PC-3 (cell line): ENCODE measurements at regions not wholly inside any gene's neighbourhood (a gene's known extent, or its start where the extent isn't known, plus 50 kb on each side); places are given as distances from the start of the nearest gene placed in this dataset.
A peak's percentile ranks its signal among the peaks of the same experiment; 100 is the strongest.

ENCODE experiments used
- ATAC-seq: fragments of 200-7000 bp; cut with Tn5 transposase; 2 replicates; pipeline ENCODE4 v1.9.1; 2020; ENCODE audit warnings: mild to moderate bottlenecking, moderate library complexity
- BruUV-seq: library from RNA; stranded (reverse); fragments of 400-500 nt; replicated peaks from 2 replicates; lab custom pipeline; 2021; lab: Mats Ljungman, UMichigan
- CTCF ChIA-PET: fragments of 300-600 bp; sonication (Branson Sonifier 250); formaldehyde crosslinking; loops from one replicate; lab custom pipeline; 2022; ENCODE audit warnings: antibody characterized with exemption; lab: Charles Lee
- POLR2A ChIA-PET: fragments of 300-600 bp; sonication (Branson Sonifier 250); formaldehyde crosslinking; loops from one replicate; lab custom pipeline; 2022; ENCODE audit warnings: antibody characterized with exemption; ENCODE audit not compliant: unreplicated experiment; lab: Charles Lee
- DNase-seq: peaks from one replicate; pipeline ENCODE4 v3.0.0-alpha.2; 2015
- H2AFZ ChIP-seq: fragments of 300-600 bp; sonication (generic); 2 replicates; pipeline ENCODE4 v1.6.0; 2016; ENCODE audit warnings: antibody characterized with exemption, low read length
- H3F3A ChIP-seq: fragments of 300-600 bp; sonication (generic); one replicate; pipeline ENCODE4 v1.6.0; 2017; ENCODE audit warnings: antibody characterized with exemption, low read length, control low read depth, mild to moderate bottlenecking; ENCODE audit not compliant: unreplicated experiment
- H3K27ac ChIP-seq: fragments of 300-600 bp; sonication (generic); 2 replicates; pipeline ENCODE4 v1.5.1; 2016; ENCODE audit warnings: mild to moderate bottlenecking, low read length
- H3K27me3 ChIP-seq: fragments of 300-600 bp; sonication (generic); 2 replicates; pipeline ENCODE4 v1.6.1; 2016; ENCODE audit warnings: low read length, mixed read lengths
- H3K36me3 ChIP-seq: fragments of 300-600 bp; sonication (generic); 2 replicates; pipeline ENCODE4 v1.6.1; 2016; ENCODE audit warnings: low read depth, mixed run types, low read length, mixed read lengths
- H3K4me1 ChIP-seq: fragments of 300-600 bp; sonication (generic); 2 replicates; pipeline ENCODE4 v1.5.1; 2016; ENCODE audit warnings: low read length; ENCODE audit not compliant: insufficient read depth
- H3K4me2 ChIP-seq: fragments of 300-600 bp; sonication (generic); 2 replicates; pipeline ENCODE4 v1.6.0; 2016; ENCODE audit warnings: low read length
- H3K4me3 ChIP-seq: fragments of 300-600 bp; sonication (generic); 2 replicates; pipeline ENCODE4 v1.5.1; 2016; ENCODE audit warnings: mild to moderate bottlenecking, low read length, mixed read lengths
- H3K79me2 ChIP-seq: fragments of 300-600 bp; sonication (generic); 2 replicates; pipeline ENCODE4 v1.6.1; 2017; ENCODE audit warnings: low read length, mixed read lengths
- H3K9ac ChIP-seq: fragments of 300-600 bp; sonication (generic); 2 replicates; pipeline ENCODE4 v1.6.0; 2016; ENCODE audit warnings: mild to moderate bottlenecking, low read length
- H3K9me2 ChIP-seq: fragments of 300-600 bp; sonication (generic); replicated peaks from 2 replicates; pipeline ENCODE4 v1.6.1; 2016; ENCODE audit warnings: mixed run types, low read length, mixed read lengths
- H3K9me3 ChIP-seq: fragments of 300-600 bp; sonication (generic); 2 replicates; pipeline ENCODE4 v1.6.1; 2016; ENCODE audit warnings: low read length, mixed read lengths
- H4K20me1 ChIP-seq: fragments of 300-600 bp; sonication (generic); 2 replicates; pipeline ENCODE4 v1.6.1; 2016; ENCODE audit warnings: low read length, mixed read lengths
- EZH2 ChIP-seq: fragments of 300-600 bp; sonication (generic); IDR thresholded peaks from one replicate; pipeline ENCODE4 v1.6.1; 2017; ENCODE audit warnings: antibody characterized with exemption, mild to moderate bottlenecking, low read length; ENCODE audit not compliant: unreplicated experiment
- EZH2phosphoT487 ChIP-seq: fragments of 300-600 bp; sonication (generic); IDR thresholded peaks from 2 replicates; pipeline ENCODE4 v1.6.1; 2018; ENCODE audit warnings: mild to moderate bottlenecking, antibody characterized with exemption, low read length, borderline replicate concordance
- intact Hi-C: fragments of 100-400 bp; cut with micrococcal nuclease; formaldehyde crosslinking; loops from 2 replicates; pipeline ENCODE4 v1.9.0; 2023
- TF ChIP-seq, protein P1 (sequence below): fragments of 300-600 bp; sonication (generic); conservative IDR thresholded peaks from 2 replicates; pipeline ENCODE4 v1.5.1; 2017; ENCODE audit warnings: antibody characterized with exemption, low read depth, mild to moderate bottlenecking, low read length

DNA sequence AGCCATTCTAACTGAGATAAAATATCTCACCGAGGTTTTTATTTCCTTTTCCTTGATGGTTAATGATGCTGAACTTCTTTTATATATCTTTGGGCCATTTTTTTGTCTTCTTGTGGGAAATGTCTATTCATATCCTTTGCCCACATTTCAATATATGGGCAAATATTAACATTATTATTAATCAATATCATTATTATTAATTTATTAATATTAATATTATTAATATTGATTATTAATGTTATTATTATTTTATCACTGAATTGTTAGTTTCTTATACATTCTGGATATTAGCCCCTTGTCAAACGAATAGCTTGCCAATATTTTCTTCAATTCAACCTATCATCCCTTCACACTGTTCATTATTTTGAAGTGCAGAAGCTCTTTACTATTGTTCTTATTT lies 2203.6 kb downstream of the PCDH9 start:
- no peak for TF ChIP-seq EZH2phosphoT487
- TF ChIP-seq, protein P1, sequence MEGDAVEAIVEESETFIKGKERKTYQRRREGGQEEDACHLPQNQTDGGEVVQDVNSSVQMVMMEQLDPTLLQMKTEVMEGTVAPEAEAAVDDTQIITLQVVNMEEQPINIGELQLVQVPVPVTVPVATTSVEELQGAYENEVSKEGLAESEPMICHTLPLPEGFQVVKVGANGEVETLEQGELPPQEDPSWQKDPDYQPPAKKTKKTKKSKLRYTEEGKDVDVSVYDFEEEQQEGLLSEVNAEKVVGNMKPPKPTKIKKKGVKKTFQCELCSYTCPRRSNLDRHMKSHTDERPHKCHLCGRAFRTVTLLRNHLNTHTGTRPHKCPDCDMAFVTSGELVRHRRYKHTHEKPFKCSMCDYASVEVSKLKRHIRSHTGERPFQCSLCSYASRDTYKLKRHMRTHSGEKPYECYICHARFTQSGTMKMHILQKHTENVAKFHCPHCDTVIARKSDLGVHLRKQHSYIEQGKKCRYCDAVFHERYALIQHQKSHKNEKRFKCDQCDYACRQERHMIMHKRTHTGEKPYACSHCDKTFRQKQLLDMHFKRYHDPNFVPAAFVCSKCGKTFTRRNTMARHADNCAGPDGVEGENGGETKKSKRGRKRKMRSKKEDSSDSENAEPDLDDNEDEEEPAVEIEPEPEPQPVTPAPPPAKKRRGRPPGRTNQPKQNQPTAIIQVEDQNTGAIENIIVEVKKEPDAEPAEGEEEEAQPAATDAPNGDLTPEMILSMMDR: no peak
- no peak for TF ChIP-seq EZH2
- intact Hi-C loops: no loop called here
- DNase-seq (no peak), ATAC-seq (no peak)
- BruUV-seq: no TSS peak
- no peaks in the 10 kb centered on the region for H3K27me3 ChIP-seq
- H3K4me2 ChIP-seq: no peak overlapping the region
- H3K9ac ChIP-seq: no peak overlapping the region
- H3K4me3 ChIP-seq: no peak overlapping the region
- no peak overlapping the region for H3K27ac ChIP-seq
- H3K79me2 ChIP-seq: no peaks in the 10 kb centered on the region
- no peaks in the 10 kb centered on the region for H3K9me2 ChIP-seq
- no peak overlapping the region for H2AFZ ChIP-seq
- ChIA-PET POLR2A (no interaction called here), CTCF (no interaction called here)
- no peaks in the 10 kb centered on the region for H3K4me1 ChIP-seq
- H3F3A ChIP-seq: no peaks in the 10 kb centered on the region
- H3K9me3 ChIP-seq: no peaks in the 10 kb centered on the region
- no peaks in the 10 kb centered on the region for H4K20me1 ChIP-seq
- H3K36me3 ChIP-seq: no peaks in the 10 kb centered on the region

DNA sequence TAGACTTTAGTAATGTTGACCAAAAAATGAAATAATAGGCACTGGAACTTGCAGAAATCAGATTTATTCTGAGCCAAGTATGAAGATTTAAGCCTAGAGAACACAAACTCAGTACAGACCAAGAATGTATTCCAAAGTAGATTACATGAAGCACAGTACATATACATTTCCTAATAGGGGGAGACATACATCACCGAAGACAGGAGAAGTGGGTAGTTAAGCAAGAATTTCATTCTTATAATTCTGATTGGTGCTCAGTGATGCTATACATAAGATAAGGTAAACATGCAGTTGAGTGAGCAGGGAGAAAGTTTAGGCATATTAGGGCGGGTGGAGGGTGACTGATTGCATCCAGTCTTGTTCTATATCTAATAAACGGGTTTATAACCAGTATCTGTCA lies 2218.8 kb downstream of the PCDH9 start:
- POLR2A ChIA-PET: no interaction called here
- no TSS peak for BruUV-seq
- intact Hi-C loops: no loop called here
- no peak for DNase-seq
- no peak overlapping the region for H3K4me3 ChIP-seq
- H3K9me2 ChIP-seq: no peaks in the 10 kb centered on the region
- H3K4me2 ChIP-seq: no peak overlapping the region
- H2AFZ ChIP-seq: no peak overlapping the region
- CTCF ChIA-PET: interaction anchor here (0.6 kb wide), 1 partner anchor 507 kb away, joined by 3 read pairs; no protein-coding TSS in a partner anchor
- no peaks in the 10 kb centered on the region for H3K36me3 ChIP-seq
- H4K20me1 ChIP-seq: no peaks in the 10 kb centered on the region
- H3K27ac ChIP-seq: no peak overlapping the region
- no peaks in the 10 kb centered on the region for H3K79me2 ChIP-seq
- no peak overlapping the region for H3K9ac ChIP-seq
- no peak for ATAC-seq
- TF ChIP-seq, protein P1: no peak
- TF ChIP-seq EZH2 (no peak), EZH2phosphoT487 (no peak)
- H3K27me3 ChIP-seq: no peaks in the 10 kb centered on the region
- no peaks in the 10 kb centered on the region for H3K4me1 ChIP-seq
- H3K9me3 ChIP-seq: no peaks in the 10 kb centered on the region
- H3F3A ChIP-seq: no peaks in the 10 kb centered on the region

DNA sequence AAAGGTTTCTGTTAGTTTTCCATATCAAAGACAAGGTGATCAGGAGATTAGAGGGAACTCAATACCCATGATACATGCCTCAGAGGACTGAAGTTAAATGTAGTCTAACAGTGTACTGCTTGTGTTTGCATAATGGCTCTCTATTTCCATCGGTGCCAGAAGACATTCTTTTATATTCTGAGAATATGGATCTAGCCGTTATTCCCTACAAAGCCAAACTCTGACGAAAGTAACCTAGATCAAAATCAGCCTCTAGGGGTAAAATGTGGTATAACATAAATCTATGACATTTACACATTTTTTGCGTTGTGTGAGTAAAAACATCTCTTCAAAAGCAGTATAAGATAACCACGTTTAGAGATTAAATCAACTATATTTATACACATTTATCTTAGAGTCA lies 2232.7 kb downstream of the PCDH9 start:
- no peak for ATAC-seq
- Histone ChIP-seq H3K9me3 (no peaks in the 10 kb centered on the region), H3K9me2 (no peaks in the 10 kb centered on the region), H3K27me3 (no peaks in the 10 kb centered on the region), H3K9ac (no peak overlapping the region), H3K27ac (no peak overlapping the region), H3K4me3 (no peak overlapping the region), H3K79me2 (no peaks in the 10 kb centered on the region), H3K4me2 (no peak overlapping the region), H4K20me1 (no peaks in the 10 kb centered on the region), H2AFZ (no peak overlapping the region), H3K4me1 (no peaks in the 10 kb centered on the region), H3F3A (no peaks in the 10 kb centered on the region), H3K36me3 (no peaks in the 10 kb centered on the region)
- no TSS peak for BruUV-seq
- intact Hi-C loops: no loop called here
- POLR2A ChIA-PET: no interaction called here
- peak; percentile 18 for DNase-seq
- TF ChIP-seq, protein P1: peak; percentile 33; the same call in 1 of the 2 replicates
- TF ChIP-seq EZH2phosphoT487: no peak
- CTCF ChIA-PET: no interaction called here
